Choroid plexus epithelial cell (primary cell): ENCODE measurements at regions not wholly inside any gene's neighbourhood (a gene's known extent, or its start where the extent isn't known, plus 50 kb on each side); places are given as distances from the start of the nearest gene placed in this dataset.

Experiments used
- DNase-seq: peaks from one replicate; pipeline ENCODE4 v3.0.0-alpha.2; 2010; ENCODE audit warnings: low read depth
- H3K4me3 ChIP-seq: 2 replicates; pipeline ENCODE4 v1.5.1; 2011; ENCODE audit warnings: low read depth, mild to moderate bottlenecking, control low read depth, low read length, moderate library complexity
- TF ChIP-seq, protein P1 (sequence below): conservative IDR thresholded peaks from 2 replicates; pipeline ENCODE4 v1.5.1; 2011; ENCODE audit warnings: low read depth, mild to moderate bottlenecking, control low read depth, inconsistent platforms, low read length, moderate library complexity

- no peak overlapping the region for H3K4me3 ChIP-seq
- no peak for DNase-seq
- TF ChIP-seq, protein P1, sequence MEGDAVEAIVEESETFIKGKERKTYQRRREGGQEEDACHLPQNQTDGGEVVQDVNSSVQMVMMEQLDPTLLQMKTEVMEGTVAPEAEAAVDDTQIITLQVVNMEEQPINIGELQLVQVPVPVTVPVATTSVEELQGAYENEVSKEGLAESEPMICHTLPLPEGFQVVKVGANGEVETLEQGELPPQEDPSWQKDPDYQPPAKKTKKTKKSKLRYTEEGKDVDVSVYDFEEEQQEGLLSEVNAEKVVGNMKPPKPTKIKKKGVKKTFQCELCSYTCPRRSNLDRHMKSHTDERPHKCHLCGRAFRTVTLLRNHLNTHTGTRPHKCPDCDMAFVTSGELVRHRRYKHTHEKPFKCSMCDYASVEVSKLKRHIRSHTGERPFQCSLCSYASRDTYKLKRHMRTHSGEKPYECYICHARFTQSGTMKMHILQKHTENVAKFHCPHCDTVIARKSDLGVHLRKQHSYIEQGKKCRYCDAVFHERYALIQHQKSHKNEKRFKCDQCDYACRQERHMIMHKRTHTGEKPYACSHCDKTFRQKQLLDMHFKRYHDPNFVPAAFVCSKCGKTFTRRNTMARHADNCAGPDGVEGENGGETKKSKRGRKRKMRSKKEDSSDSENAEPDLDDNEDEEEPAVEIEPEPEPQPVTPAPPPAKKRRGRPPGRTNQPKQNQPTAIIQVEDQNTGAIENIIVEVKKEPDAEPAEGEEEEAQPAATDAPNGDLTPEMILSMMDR: no peak
Measured at GRCh38 chr17:73958453-73958852, 245.0 kb upstream of the RPL38 start.

- no peak for DNase-seq
- TF ChIP-seq, protein P1: no peak
- no peak overlapping the region for H3K4me3 ChIP-seq
Measured at GRCh38 chr17:73960469-73960868, 243.0 kb upstream of the RPL38 start.

DNA sequence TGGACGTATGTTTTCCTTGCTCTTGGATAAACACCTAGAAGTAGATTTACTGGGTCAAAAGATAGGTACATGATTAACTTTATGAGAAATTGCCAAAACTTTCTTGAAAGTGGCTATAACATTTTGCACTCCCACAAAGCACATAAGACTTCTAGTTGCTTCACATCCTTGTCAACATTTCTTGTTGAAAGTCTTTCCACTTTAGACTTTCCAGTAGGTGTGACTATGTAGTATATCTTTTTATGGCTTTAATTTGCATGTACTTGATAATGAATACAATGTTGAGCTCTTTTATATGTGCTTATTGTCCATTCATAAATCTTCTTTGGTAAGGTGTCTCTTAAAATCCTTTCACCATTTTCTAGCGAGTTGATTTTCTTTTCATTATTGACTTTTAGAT lies 241.2 kb upstream of the RPL38 start:
- H3K4me3 ChIP-seq: no peak overlapping the region
- TF ChIP-seq, protein P1: no peak
- no peak for DNase-seq

GRCh38 chr17:73968680-73969079 lies 234.8 kb upstream of the RPL38 start:
- no peak for DNase-seq
- TF ChIP-seq, protein P1: no peak
- no peak overlapping the region for H3K4me3 ChIP-seq

DNA sequence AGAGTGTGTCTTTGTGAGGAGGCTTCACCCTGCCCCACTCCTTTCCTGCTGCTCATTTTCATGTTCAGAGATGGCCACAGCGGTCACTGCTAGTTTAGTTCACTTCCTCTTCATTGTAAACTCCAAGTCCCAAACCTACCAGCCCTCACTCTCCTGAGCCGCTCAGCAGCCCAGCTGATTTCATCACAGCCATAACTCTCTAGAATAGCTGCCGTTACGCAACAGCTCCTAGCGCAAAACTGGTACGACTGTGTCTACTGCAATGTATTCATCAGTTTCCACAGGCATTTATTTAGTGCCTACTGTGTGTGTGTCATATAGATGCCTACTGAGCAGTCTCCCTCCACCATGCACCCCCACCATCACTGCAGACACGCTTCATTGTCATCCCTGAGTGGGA lies 233.5 kb upstream of the RPL38 start:
- TF ChIP-seq, protein P1: no peak
- H3K4me3 ChIP-seq: no peak overlapping the region
- DNase-seq: no peak

DNA sequence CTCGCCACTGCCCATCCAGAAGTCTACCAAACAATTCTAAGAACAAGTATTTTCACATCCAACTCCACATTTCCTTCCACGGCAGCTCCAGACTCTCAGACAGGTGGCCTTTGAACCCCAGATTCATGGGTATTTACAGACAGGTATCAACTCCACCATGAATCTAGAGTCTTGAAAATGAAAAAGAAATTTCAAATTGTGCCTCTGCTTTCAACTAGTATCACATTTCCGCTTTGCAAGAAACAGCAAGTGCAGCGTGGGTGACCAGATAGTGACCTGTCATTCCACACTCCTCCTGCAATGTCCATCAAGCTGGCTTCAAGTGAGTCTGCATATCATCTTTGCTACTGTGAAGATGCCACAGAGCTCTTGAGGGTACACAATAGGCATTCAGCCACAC lies 232.4 kb upstream of the RPL38 start:
- TF ChIP-seq, protein P1: no peak
- no peak for DNase-seq
- no peak overlapping the region for H3K4me3 ChIP-seq

DNA sequence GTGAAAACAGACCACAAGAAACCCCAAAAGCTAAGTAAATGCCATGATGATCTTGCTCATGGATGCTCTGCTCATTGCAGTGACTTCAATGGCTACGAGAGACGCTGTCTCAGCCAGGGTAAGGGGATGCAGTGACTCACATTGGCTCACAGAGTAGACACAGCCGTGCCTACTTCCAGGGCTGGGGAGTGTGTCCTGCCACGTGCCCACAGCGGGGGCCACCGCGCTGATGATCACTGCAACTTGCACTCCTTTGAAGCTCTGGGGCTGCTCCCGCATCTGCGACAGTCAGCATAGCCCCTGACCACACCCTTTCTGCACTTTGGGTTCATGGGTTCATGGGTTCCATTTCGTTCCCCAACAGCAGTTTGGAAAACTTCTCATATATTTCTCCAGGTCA lies 231.4 kb upstream of the RPL38 start:
- no peak overlapping the region for H3K4me3 ChIP-seq
- no peak for DNase-seq
- TF ChIP-seq, protein P1: no peak
